Activated naive CD4-positive, alpha-beta T cell treated with anti-CD3 and anti-CD28 coated beads, Interleukin-2, amount 10 ng/mL, durations not matched to agents 7 days and 5 days (primary cell): ENCODE measurements at regions not wholly inside any gene's neighbourhood (a gene's known extent, or its start where the extent isn't known, plus 50 kb on each side); places are given as distances from the start of the nearest gene placed in this dataset.

Source experiments
- CTCF ChIA-PET: fragments of 350-600 bp; sonication (Branson Sonifier 250); formaldehyde crosslinking; loops from one replicate; lab custom pipeline; 2021; ENCODE audit warnings: antibody characterized with exemption; lab: Charles Lee
- DNase-seq: peaks from one replicate; pipeline ENCODE4 v3.0.0-alpha.2; 2020
- H3K27ac Mint-ChIP-seq: one replicate; pipeline ENCODE4 v1.8.0; 2021; ENCODE audit warnings: mild to moderate bottlenecking, moderate library complexity, mixed read lengths
- H3K27me3 Mint-ChIP-seq: one replicate; pipeline ENCODE4 v1.8.0; 2021; ENCODE audit warnings: mild to moderate bottlenecking, mixed read lengths
- H3K36me3 Mint-ChIP-seq: one replicate; pipeline ENCODE4 v1.8.0; 2021; ENCODE audit warnings: mixed read lengths
- H3K4me1 Mint-ChIP-seq: one replicate; pipeline ENCODE4 v1.8.0; 2021; ENCODE audit warnings: mixed read lengths
- H3K4me3 Mint-ChIP-seq: one replicate; pipeline ENCODE4 v1.8.0; 2021; ENCODE audit warnings: mild to moderate bottlenecking, moderate library complexity, mixed read lengths
- H3K9me3 Mint-ChIP-seq: one replicate; pipeline ENCODE4 v1.8.0; 2021; ENCODE audit warnings: mixed read lengths

- no peak for DNase-seq
- no peak overlapping the region for H3K4me3 Mint-ChIP-seq
- CTCF ChIA-PET: no interaction called here
- H3K36me3 Mint-ChIP-seq: no peaks in the 10 kb centered on the region
- no peak overlapping the region for H3K27ac Mint-ChIP-seq
- peaks cover 3% of the 10 kb centered on the region for H3K9me3 Mint-ChIP-seq
- no peaks in the 10 kb centered on the region for H3K4me1 Mint-ChIP-seq
- no peaks in the 10 kb centered on the region for H3K27me3 Mint-ChIP-seq
Measured at GRCh38 chr7:136640977-136641376, 227.5 kb upstream of the CHRM2 start.

- no peaks in the 10 kb centered on the region for H3K4me1 Mint-ChIP-seq
- no peak overlapping the region for H3K27ac Mint-ChIP-seq
- no peak overlapping the region for H3K4me3 Mint-ChIP-seq
- DNase-seq: no peak
- CTCF ChIA-PET: no interaction called here
- no peaks in the 10 kb centered on the region for H3K36me3 Mint-ChIP-seq
- H3K9me3 Mint-ChIP-seq: peaks cover 6% of the 10 kb centered on the region
- no peaks in the 10 kb centered on the region for H3K27me3 Mint-ChIP-seq
Measured at GRCh38 chr7:136637813-136638212, 230.6 kb upstream of the CHRM2 start.

- Mint-ChIP-seq H3K4me1 (no peaks in the 10 kb centered on the region), H3K27ac (no peak overlapping the region), H3K27me3 (no peaks in the 10 kb centered on the region), H3K36me3 (no peaks in the 10 kb centered on the region), H3K9me3 (peaks cover 7% of the 10 kb centered on the region), H3K4me3 (no peak overlapping the region)
- CTCF ChIA-PET: no interaction called here
- DNase-seq: no peak
Measured at GRCh38 chr7:136635751-136636150, 232.7 kb upstream of the CHRM2 start.

- H3K9me3 Mint-ChIP-seq: peaks cover 8% of the 10 kb centered on the region
- no peaks in the 10 kb centered on the region for H3K27me3 Mint-ChIP-seq
- no peak for DNase-seq
- CTCF ChIA-PET: no interaction called here
- H3K36me3 Mint-ChIP-seq: no peaks in the 10 kb centered on the region
- H3K4me3 Mint-ChIP-seq: no peak overlapping the region
- H3K27ac Mint-ChIP-seq: no peak overlapping the region
- no peaks in the 10 kb centered on the region for H3K4me1 Mint-ChIP-seq
Measured at GRCh38 chr7:136618818-136619217, 249.6 kb upstream of the CHRM2 start.

GRCh38 chr7:136617176-136617575 is 251.3 kb upstream of the CHRM2 start:
- CTCF ChIA-PET: no interaction called here
- Mint-ChIP-seq H3K4me3 (no peak overlapping the region), H3K27me3 (no peaks in the 10 kb centered on the region), H3K36me3 (no peaks in the 10 kb centered on the region), H3K4me1 (no peaks in the 10 kb centered on the region), H3K9me3 (peaks cover 13% of the 10 kb centered on the region), H3K27ac (no peak overlapping the region)
- DNase-seq: no peak

GRCh38 chr7:136605532-136606329 is 262.7 kb upstream of the CHRM2 start:
- no peak for DNase-seq
- Mint-ChIP-seq H3K4me1 (no peaks in the 10 kb centered on the region), H3K36me3 (no peaks in the 10 kb centered on the region), H3K27me3 (no peaks in the 10 kb centered on the region), H3K4me3 (no peak overlapping the region), H3K27ac (no peak overlapping the region), H3K9me3 (peaks cover 20% of the 10 kb centered on the region)
- CTCF ChIA-PET: no interaction called here

GRCh38 chr7:136601772-136602171 is 266.7 kb upstream of the CHRM2 start:
- no peak overlapping the region for H3K4me3 Mint-ChIP-seq
- no peaks in the 10 kb centered on the region for H3K27me3 Mint-ChIP-seq
- H3K9me3 Mint-ChIP-seq: peaks cover 16% of the 10 kb centered on the region
- H3K36me3 Mint-ChIP-seq: no peaks in the 10 kb centered on the region
- H3K27ac Mint-ChIP-seq: no peak overlapping the region
- no peaks in the 10 kb centered on the region for H3K4me1 Mint-ChIP-seq
- DNase-seq: no peak
- CTCF ChIA-PET: no interaction called here

- Mint-ChIP-seq H3K9me3 (peaks cover 16% of the 10 kb centered on the region), H3K36me3 (no peaks in the 10 kb centered on the region), H3K27me3 (no peaks in the 10 kb centered on the region), H3K27ac (no peak overlapping the region), H3K4me3 (no peak overlapping the region), H3K4me1 (no peaks in the 10 kb centered on the region)
- CTCF ChIA-PET: no interaction called here
- DNase-seq: no peak
Measured at GRCh38 chr7:136600475-136600874, 268.0 kb upstream of the CHRM2 start.

GRCh38 chr7:136594739-136595144 is 273.7 kb upstream of the CHRM2 start:
- Mint-ChIP-seq H3K27ac (no peak overlapping the region), H3K27me3 (no peaks in the 10 kb centered on the region), H3K4me1 (no peaks in the 10 kb centered on the region), H3K36me3 (no peaks in the 10 kb centered on the region), H3K4me3 (no peak overlapping the region), H3K9me3 (peaks cover 6% of the 10 kb centered on the region)
- CTCF ChIA-PET: no interaction called here
- DNase-seq: no peak

GRCh38 chr7:136588216-136588615 is 280.2 kb upstream of the CHRM2 start:
- Mint-ChIP-seq H3K36me3 (no peaks in the 10 kb centered on the region), H3K27ac (no peak overlapping the region), H3K4me3 (no peak overlapping the region), H3K27me3 (no peaks in the 10 kb centered on the region), H3K4me1 (no peaks in the 10 kb centered on the region), H3K9me3 (no peaks in the 10 kb centered on the region)
- no peak for DNase-seq
- CTCF ChIA-PET: interaction anchor here (0.6 kb wide), 1 partner anchor 790 kb away, joined by 4 read pairs; no protein-coding TSS in a partner anchor

- no peak for DNase-seq
- Mint-ChIP-seq H3K4me1 (no peaks in the 10 kb centered on the region), H3K36me3 (no peaks in the 10 kb centered on the region), H3K27me3 (no peaks in the 10 kb centered on the region), H3K4me3 (no peak overlapping the region), H3K9me3 (no peaks in the 10 kb centered on the region), H3K27ac (no peak overlapping the region)
- CTCF ChIA-PET: no interaction called here
Measured at GRCh38 chr7:136585954-136586670, 282.3 kb upstream of the CHRM2 start.

GRCh38 chr7:136566491-136566890 is 302.0 kb upstream of the CHRM2 start:
- no peak overlapping the region for H3K4me3 Mint-ChIP-seq
- no peaks in the 10 kb centered on the region for H3K4me1 Mint-ChIP-seq
- no peak for DNase-seq
- CTCF ChIA-PET: no interaction called here
- H3K27ac Mint-ChIP-seq: no peak overlapping the region
- peaks cover 13% of the 10 kb centered on the region for H3K9me3 Mint-ChIP-seq
- no peaks in the 10 kb centered on the region for H3K27me3 Mint-ChIP-seq
- H3K36me3 Mint-ChIP-seq: no peaks in the 10 kb centered on the region

- DNase-seq: no peak
- H3K4me1 Mint-ChIP-seq: no peaks in the 10 kb centered on the region
- H3K27ac Mint-ChIP-seq: no peak overlapping the region
- no peak overlapping the region for H3K4me3 Mint-ChIP-seq
- no peaks in the 10 kb centered on the region for H3K27me3 Mint-ChIP-seq
- H3K9me3 Mint-ChIP-seq: peaks cover 15% of the 10 kb centered on the region
- no peaks in the 10 kb centered on the region for H3K36me3 Mint-ChIP-seq
- CTCF ChIA-PET: no interaction called here
Measured at GRCh38 chr7:136555933-136556332, 312.5 kb upstream of the CHRM2 start.

- DNase-seq: no peak
- Mint-ChIP-seq H3K36me3 (no peaks in the 10 kb centered on the region), H3K27ac (no peak overlapping the region), H3K4me1 (no peaks in the 10 kb centered on the region), H3K4me3 (no peak overlapping the region), H3K27me3 (no peaks in the 10 kb centered on the region), H3K9me3 (no peaks in the 10 kb centered on the region)
- CTCF ChIA-PET: no interaction called here
Measured at GRCh38 chr7:136551618-136552017, 316.8 kb upstream of the CHRM2 start.

GRCh38 chr7:136549756-136550155 is 318.7 kb upstream of the CHRM2 start:
- Mint-ChIP-seq H3K27ac (no peak overlapping the region), H3K4me3 (no peak overlapping the region), H3K36me3 (no peaks in the 10 kb centered on the region), H3K9me3 (no peaks in the 10 kb centered on the region), H3K4me1 (no peaks in the 10 kb centered on the region), H3K27me3 (no peaks in the 10 kb centered on the region)
- CTCF ChIA-PET: no interaction called here
- no peak for DNase-seq
